HG03280 (cell line): ENCODE measurements at regions not wholly inside any gene's neighbourhood (a gene's known extent, or its start where the extent isn't known, plus 50 kb on each side); places are given as distances from the start of the nearest gene placed in this dataset.

Experiments
- ATAC-seq: cut with Tn5 transposase; IDR thresholded peaks from one replicate; pipeline ENCODE4 v1.9.1; 2021; ENCODE audit warnings: mild to moderate bottlenecking, moderate library complexity; ENCODE audit not compliant: unreplicated experiment

DNA sequence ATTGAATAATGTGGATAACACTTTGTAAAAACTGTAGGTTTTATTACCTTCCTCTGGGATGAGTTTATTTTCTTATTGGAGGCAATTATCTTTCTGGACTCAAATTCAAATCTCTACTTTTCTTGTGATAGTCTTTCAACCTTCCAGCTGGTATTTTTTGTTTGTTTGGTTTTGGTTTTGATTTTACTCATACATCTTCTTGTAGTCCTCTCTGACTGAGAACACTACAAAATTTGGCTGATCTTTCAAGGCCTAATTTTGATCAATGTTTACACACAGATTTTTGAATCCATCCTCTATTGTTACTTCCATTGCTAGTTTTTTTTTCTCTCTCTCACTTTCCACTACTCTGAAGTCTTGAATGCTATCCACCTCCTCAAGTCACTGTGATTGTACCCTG, 303.8 kb upstream of the NECTIN3 start:
- ATAC-seq: peak; percentile 83

DNA sequence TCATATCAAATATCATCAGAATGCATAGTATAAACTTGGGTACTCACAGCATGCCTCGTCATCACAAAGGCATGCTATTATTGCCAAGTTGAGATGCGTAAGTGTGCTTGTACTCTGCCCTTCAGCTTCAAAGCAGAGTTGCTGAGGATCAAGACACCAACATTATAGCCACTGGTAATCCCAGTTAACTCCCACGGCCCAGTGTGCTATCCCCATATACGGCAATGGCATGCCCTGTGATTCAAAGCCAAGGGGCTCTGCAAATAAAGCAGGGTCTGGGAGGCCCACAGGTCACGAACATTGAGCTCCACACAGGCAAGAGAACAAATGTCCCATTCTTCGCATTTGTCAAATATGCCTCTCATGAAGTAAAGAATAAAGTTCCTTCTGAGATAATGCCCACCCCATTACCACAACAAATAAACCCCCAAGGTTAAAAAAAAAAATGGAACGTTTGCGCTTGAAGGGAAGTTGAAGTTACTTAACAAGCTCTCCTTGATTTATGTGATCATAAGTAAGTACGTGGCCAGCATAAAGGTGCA, 298.1 kb upstream of the NECTIN3 start:
- no peak for ATAC-seq

DNA sequence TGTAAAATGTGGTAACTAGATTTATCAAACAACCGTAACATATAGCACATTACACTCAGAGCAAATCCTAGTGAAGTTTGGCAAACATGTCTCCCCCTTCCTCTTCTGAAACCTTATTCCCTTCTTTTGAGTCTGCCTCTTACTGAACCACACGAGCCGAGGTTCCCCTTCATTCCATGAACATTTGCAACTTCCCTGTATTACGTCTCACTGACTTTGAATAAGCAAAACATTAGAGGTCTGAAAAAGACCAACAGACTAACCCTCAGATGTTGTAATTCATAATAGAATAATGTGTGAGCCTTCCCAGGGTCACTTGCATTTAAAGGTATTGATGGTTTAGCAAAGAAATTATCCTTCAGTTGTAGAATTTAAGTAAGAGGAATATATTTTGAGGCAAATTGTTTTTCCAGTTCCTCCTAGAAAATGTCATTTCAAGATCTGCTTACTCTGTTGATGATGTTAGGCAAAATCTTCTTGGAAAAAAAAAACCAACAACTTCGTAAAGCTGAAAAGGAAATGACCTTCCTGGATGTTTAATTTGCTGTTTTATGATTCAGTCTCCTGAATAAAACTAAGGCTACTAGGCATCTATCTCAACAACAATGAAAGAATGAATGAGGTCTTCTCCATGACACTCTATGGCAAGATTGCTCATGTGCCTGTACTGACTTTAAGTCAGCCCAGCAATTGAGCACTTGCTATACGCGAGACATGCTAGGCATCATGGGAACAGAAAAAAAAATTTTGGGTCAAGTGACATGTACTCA, 296.9 kb upstream of the NECTIN3 start:
- no peak for ATAC-seq

DNA sequence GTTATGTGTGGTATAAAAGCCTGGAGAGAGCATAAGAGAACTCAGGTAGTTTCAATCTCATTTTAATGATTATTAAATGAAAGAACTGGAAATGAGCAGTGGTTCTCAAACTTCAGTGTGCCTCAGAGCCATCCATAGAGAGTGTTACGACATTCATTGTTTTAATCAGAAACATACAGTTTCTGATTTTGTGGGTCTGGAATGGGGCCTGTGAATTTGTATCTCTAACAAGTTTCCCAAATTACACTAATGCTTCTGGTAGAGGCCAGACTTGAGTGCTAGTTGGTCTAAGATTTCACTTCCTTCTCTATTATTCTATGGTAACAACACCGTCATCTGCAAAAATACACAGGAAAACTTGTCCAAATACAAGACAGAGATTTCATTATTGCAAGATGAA, 292.0 kb upstream of the NECTIN3 start:
- ATAC-seq: no peak

DNA sequence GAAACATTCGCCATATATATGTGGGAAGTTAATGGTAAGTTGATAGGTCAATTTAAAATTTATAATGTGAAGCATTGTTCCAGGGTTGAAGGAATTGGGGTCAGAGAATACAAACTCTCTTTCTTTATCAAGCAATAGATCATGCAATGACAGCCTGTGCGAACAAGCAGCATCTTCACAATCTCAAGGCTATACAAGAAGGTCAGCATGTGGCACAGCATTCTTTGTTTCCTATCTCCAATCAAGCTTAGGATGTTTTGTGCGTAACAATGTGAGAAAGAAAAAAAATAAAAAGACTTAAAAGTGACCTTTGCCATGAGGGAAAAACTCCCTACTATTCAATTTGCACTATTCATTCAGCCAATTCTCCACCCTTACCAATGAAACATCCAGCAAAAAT, 288.1 kb upstream of the NECTIN3 start:
- ATAC-seq: no peak

DNA sequence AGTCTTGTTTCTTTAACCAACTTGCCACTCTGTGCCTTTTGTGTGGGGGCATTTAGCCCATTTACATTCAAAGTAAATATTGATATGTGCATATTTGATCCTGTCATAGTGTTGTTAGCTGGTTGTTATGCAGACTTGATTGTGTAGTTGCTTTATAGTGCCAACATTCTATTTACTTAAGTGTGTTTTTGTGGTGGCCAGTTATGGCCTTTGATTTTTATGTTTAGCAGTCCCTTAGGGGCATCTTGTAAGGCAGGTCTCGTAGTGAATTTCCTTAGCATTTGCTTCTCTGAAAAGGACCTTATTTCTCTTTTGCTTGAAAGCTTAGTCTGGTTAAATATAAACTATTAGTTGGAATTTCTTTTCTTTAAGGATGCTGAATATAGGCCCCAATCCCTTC, 282.8 kb upstream of the NECTIN3 start:
- no peak for ATAC-seq

DNA sequence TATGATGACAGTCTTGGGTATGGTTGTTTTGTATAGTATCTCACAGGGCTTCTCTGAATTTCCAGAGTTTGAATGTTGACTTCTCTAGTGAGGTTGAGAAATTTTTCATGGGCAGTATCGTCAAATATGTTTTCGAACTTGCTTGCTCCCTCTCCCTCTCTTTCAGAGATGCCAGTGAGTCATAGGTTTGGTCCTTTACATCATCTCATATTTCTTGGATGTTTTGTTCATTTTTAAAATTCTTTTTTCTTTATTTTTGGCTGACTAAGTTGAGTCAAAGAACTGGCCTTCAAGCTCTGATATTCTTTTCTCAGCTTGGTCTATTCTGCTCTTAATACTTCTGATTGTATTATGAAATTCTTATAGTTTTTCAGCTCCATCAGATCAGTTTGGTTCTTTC, 282.3 kb upstream of the NECTIN3 start:
- no peak for ATAC-seq

DNA sequence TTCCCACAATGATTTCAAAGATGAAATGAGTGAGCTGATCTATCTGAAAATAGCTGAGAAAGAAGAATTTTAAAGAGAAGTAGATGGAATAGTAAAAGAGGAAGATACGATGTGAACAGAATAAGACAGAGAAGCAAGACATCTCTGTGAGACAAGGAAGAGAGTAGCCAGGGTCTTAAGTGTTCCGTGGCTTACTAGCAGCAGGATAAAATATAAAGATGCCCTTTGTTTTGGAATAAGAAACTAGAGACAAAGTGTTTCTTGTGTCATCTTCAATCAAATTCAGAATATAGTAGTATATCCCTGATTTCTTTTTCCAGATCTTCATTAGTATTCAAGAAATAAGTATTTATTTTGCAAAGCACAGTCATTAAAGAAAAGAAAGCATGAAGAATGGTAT, 281.0 kb upstream of the NECTIN3 start:
- no peak for ATAC-seq

DNA sequence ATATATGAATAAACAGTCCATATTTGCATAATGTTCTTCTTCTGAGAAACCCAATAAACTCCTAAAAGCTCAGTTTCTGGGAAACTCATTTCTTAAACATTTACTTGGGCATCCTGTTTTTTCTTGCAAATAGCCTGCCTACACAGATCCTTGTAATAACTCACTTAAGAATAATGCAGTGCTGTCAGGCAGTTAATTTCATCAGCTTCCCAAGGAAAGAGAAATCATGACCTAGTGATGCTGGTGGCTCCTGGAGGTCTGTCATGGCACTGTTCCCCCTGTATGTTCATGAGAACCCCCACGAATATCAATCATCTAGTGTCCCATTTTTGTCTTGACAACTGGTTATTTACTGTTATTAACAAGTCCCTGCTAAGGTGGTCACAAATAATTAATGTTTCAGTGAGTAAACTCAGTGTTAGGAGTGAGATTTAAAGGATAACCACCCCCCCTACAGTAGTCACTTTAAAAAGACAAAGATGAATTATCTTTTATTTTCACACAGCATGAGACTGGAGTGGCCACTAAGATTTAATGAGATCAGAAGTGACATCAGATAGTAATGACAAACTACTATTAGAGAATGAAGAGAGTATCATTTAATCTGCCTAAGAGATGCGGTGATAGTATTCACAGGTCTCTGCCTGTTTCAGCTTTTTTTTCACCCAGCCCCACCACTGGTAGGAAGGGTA, 279.5 kb upstream of the NECTIN3 start:
- no peak for ATAC-seq

DNA sequence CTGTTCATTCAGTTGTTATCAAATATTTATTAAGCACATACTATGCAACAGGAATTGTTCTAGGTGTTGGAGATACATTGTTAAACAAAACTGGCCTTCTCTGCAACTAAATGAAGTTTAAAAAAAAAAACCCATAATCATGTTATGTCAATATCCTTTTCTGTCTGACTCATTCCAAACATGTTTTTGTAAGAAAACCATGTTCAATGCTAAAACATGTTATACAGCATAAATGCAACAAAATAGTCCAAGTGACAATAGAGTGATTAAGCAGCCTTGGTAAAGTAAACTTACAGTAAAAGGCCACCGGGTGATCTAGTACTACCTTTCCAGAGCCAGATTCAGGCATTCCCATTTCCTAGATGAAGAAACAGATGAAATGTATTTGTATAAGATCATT, 278.0 kb upstream of the NECTIN3 start:
- no peak for ATAC-seq

DNA sequence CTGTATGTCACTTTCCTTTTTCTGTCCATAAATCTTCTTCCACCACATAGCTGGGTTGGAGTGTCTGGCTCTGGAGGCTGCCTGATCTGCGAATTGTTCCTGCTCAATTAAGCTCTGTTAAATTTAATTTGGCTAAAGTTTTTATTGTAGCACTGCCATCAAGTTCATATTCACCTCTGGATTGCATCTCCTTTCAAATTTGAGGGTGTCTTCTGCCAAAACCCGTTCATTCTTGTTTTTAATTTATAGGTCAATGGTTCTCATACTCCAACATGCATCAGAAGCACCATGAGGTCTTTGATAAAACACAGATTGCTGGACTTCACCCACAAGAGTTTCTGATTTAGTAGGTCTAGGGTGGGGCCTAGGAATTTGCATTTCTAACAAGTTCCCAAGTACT, 276.5 kb upstream of the NECTIN3 start:
- ATAC-seq: no peak

DNA sequence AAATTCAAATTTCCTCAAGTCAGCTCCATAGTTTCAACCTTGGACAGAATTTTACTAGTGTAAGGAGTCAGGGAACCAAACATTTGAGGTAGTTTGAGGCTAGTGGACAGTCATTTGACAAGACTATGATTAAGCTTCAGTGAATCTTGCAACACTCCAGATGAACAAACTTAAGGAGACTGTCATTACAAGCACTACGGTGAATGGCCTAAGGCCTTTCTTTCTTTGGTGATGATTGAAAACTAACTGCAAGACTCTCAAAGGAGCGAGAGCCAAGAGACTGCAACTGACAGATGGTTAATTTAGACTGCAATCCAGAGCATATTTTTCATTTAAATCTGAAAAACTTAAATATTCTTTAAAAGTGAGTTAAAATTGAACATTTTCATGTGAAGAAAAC, 272.3 kb upstream of the NECTIN3 start:
- ATAC-seq: no peak

DNA sequence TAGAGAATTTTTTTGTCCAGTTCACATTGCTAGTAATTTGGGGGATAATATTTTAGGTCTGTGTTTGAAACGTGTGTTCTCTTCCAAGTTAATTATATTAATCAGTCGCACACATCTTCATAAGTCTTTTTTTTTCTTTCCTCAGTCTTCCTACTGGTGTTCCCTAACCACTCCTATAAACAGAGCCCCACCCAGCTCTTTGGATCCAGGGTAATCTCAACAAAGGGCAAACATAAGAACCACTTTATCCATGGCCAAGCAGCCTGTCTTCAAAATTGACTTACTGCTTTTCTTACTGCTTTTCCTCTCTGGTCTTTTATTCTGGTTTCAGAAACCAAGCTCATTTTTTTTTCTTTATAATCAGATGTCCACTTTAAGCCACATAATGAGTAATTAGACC, 266.8 kb upstream of the NECTIN3 start:
- ATAC-seq: no peak

DNA sequence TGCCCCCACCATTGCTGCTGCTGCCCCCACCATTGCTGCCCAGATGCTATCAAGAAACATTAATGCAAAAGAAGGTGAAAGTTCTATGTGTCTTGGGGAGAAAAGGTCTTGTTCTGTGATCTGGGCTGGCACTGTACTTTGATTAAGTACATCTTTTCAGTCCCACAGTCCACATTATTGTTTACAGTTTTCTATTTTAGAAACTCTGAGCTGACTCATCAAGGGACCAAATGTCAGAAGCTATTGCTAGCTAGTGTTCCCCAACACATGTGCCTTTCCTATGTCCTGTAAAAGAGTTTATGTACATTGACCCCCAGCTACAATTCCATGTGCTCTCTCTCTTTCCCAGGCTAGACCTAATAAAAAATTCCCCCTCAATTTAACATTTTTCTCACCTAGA, 264.7 kb upstream of the NECTIN3 start:
- no peak for ATAC-seq

DNA sequence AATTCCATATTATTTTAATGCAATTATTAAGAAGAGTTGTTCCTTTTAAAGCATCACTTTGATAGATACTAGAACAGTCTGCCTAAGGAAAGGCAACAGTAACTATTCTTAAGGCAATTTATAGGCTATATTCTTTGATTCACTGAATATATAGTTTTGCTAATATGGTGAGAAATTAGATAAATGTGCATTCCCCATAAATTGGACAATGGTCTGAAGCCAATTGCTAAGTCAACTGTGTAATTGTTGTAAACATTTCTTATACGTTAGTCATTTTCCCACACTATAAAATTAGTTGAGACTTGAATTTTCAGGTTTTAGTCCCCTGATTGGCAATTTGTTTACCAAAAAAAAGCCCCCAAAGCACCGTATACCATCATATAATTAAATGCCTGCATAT, 263.0 kb upstream of the NECTIN3 start:
- no peak for ATAC-seq

DNA sequence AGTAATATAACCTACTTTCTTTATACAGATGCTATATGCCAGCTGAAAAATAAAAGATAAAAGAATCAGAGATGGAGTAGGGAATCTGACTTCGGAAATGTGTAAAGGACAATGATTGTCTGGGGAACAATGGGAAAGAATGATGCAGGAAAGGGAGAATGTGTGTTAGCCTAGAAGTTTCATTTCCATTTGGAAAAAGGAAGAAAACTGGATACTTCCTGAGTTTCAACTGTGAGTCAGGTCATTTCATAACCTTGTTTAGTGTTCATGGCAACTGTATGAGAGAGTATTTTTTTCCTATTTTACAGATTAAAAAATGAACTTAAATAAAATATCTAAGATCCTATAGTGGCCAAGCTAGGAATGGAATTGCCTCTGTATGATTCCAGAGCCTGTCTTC, 261.3 kb upstream of the NECTIN3 start:
- no peak for ATAC-seq

DNA sequence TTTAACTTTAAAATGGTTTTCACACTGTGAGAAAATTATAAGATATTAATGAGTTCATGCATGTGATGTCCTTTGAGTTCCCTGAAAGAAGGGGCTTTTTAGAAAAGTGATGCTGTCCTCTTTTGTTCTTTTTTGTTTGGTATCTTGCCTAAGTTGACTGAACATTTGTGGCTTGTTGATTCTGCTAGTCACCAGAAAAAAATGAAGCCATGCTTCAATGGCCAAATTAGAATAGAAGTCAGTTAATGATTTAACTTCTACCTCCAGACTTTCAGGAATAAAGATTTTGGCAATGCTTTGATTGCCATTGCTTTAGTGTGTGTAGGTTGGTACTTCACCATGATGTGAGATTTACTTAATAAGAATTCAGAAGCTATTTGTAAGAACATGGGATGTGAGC, 260.6 kb upstream of the NECTIN3 start:
- ATAC-seq: no peak

DNA sequence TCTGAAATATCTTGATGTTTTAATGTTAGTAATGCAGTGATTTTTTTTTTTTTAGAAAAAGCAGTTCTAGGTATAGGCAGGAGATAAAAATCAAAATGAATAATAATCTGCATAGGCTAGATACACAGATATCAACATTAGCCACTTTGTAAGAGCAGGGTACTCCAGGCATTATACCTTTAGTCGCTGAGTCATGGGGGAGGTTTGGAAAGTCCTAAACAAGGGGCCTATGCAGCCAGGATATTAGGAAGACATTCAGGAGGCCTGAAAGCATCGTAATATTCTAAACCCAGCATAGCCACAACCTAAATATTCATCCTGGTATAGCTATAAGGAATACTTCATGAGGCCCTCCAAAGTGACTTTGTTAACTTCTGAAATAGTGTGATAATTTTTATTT, 258.1 kb upstream of the NECTIN3 start:
- no peak for ATAC-seq

DNA sequence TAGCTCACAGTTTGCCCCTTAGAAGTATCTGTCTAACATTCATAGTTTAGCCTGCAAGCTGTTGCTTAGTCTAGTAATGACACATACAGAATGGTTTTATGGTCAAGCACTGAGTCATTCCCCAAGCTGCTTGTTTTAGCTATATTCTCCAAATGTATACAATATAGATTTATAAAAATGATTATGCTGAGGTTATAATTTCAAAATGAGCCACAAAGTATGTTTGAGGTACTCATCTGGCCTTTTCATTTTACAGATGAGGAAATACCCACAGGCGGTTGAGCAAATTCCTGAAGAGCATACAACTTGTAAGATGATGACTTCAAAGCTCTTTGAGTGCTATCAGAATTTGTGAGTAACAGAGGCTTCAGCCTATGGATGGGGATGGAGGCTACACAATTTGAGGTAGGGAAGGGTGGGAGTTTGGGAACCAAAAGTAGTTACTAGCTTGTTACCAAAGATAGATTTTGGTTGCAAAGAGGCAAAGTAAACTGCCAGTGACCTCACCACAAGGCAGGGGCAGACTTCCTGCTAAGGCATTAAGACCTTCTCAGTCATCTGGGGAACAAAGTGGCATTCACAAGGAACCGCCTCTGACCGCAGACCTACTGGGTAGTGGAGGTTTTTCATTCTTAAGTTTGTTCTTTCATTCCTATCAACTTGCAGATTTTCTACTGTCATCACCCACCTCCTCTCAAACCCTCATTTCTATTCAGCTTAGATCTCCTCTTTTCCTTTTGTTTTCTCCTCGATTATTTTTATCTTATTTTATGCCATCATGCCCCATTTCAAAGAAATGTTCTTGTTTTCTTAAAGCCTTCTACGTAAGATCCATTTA, 257.2 kb upstream of the NECTIN3 start:
- peak; percentile 79 for ATAC-seq

DNA sequence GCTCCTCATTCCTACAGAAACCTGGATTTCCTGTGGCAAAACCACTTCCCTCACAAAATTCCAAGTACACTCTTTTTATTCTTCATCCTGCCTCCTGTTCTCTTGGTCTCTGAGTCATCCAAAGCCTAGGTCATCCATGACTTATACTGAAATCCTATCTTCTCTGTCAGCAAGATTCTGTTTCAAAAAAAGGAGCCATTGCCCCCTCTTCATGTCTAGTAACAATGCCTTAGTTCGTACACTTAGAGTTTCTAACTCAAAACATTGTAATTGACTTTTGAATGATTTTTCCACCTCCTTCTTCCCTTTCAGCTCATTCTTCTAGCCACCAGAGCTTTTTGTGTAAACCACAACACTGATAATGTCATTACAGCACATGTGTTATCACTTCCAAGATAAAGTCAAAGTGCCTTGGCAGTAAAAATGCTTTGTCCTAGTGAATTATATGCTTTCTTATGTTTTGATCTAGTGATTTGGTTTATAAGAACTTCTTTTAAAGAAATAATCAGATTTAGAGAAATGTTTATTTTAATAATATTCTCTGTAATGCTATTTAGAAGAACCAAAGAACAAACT, 256.5 kb upstream of the NECTIN3 start:
- ATAC-seq: no peak

DNA sequence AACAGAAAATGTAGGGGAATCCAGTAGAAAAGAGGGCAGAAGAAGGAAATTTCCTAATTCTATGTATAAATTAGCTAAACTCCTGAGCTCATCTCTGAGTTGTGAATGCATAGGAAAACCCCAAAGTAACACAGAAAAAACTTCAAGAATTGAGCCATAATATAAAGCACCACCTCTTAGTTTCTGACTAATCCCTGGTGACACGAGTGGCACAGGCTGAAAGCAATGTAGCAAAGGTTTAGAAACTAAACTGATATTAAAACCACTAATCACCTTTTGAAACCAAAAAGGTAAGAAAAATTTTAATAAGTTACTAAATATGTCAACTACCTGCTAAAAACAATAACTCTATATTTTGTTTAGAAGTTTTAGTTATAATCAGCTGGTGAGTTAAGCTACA, 255.6 kb upstream of the NECTIN3 start:
- ATAC-seq: peak; percentile 50
